ENCODE measurements at regions not wholly inside any gene's neighbourhood (a gene's known extent, or its start where the extent isn't known, plus 50 kb on each side); places are given as distances from the start of the nearest gene placed in this dataset.

DNA sequence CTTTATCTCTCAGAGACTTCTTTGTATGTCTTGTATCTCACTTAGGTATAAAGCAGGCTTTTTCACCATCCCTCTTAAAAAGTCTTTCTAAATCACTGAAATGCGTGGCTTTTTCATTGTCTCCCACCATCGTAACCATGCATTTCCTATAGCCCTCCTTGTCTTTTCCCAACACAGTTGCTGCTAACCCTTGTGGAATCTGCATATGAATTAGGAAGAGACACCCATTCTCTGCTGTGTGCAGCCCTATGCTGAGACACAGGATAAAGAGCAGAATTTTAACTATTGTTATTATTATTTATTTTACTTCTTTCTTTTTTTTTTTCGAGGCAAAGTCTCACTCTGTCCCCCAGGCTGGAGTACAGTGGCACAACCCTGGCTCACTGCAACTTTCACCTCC, 804.3 kb upstream of the COBL start:
- TF ChIP-seq CTCF (IDR thresholded peaks at IDR 0.05) (no peak), POLR2AphosphoS5 (IDR thresholded peaks at IDR 0.05) (no peak), POLR2A (IDR thresholded peaks at IDR 0.05) (no peak)

All from breast epithelium (tissue), 3 donors.